Psoas muscle (tissue), 7 donors: ENCODE measurements at regions not wholly inside any gene's neighbourhood (a gene's known extent, or its start where the extent isn't known, plus 50 kb on each side); places are given as distances from the start of the nearest gene placed in this dataset.

Experiments used
- ATAC-seq, 4 donors: fragments of 200-7000 bp; cut with Tn5 transposase; one replicate each; pipeline ENCODE4 v1.9.1; 2020; ENCODE audit warnings: moderate library complexity in 3 of 4, mild to moderate bottlenecking in 2 of 4
- DNase-seq, 2 donors: peaks; one replicate each; pipeline ENCODE4 v3.0.0-alpha.2; 2020
- H3K27ac ChIP-seq: fragments of 200-600 bp; one replicate; pipeline ENCODE4 v1.8.0; 2022
- H3K27me3 ChIP-seq, 3 donors: fragments of 200-600 bp in 1 of 3; one replicate each; pipeline versions ENCODE4 v1.6.1 to v1.8.0; 2013 to 2022; ENCODE audit warnings: low read length in 2 of 3, mild to moderate bottlenecking in 2 of 3, moderate library complexity in 1 of 3; ENCODE audit not compliant: insufficient read depth in 3 of 3
- H3K36me3 ChIP-seq, 2 donors: fragments of 200-600 bp in 1 of 2; one replicate each; pipeline versions ENCODE4 v1.6.1 to v1.8.0; 2013 to 2022; ENCODE audit warnings: low read depth in 1 of 2, mild to moderate bottlenecking in 1 of 2, moderate library complexity in 1 of 2; ENCODE audit not compliant: insufficient read depth in 1 of 2
- H3K4me1 ChIP-seq: fragments of 200-600 bp; one replicate; pipeline ENCODE4 v1.8.0; 2022
- H3K4me3 ChIP-seq: fragments of 200-600 bp; one replicate; pipeline ENCODE4 v1.8.0; 2022; ENCODE audit warnings: mild to moderate bottlenecking
- H3K9me3 ChIP-seq: fragments of 200-600 bp; one replicate; pipeline ENCODE4 v1.8.0; 2022
- WGBS, 3 donors: extraction: QIAGEN DNeasy Blood & Tissue Kit; methylation state at CpG; one replicate each; pipeline versions ENCODE4 v1.1.6 to v1.1.7; 2013; 5-methylcytosine and 5-hydroxymethylcytosine counted together
- intact Hi-C, 2 donors: fragments of 100-400 bp; cut with DNase I; formaldehyde crosslinking; loops; one replicate each; pipeline versions ENCODE4 v1.11.0 to v1.14.2; 2022
- TF ChIP-seq, protein P1 (sequence below): fragments of 200-600 bp; IDR thresholded peaks from one replicate; pipeline ENCODE4 v1.8.0; 2022; ENCODE audit warnings: antibody characterized with exemption
- donor health status: healthy with polysubstance abuse.
- donor health status: DM: no; HTN: no; CAD: no; lungs with moderate emphysema.
- donor health status: Bipolar disorder and iron deficiency.
- donor health status: healthy.
- donor health status: DM: yes; HTN: yes; CAD: no.
- donor health status: DM: no; HTN: no; CAD: no.
- donor health status: DM: yes; HTN: yes; CAD: no.

DNA sequence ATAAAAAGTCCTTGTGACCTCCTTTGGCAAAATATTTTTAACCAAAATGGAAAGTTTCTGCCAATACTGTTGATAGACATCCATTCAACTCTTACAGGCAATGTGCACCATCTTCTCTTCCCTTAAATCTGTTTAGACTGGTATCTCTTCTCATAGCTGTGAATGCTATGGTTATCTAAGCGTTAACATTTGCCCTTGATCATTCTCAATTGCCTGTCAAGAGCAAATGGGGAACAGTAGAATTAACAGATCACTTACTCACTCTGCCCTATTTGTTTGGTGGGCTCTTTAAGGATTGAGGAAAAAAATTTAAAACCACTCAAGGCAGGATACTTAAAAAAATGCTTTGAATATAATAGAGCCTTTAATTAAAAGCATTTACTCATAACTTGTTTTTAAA is 808.4 kb downstream of the NXPH1 start:
- TF ChIP-seq, protein P1, sequence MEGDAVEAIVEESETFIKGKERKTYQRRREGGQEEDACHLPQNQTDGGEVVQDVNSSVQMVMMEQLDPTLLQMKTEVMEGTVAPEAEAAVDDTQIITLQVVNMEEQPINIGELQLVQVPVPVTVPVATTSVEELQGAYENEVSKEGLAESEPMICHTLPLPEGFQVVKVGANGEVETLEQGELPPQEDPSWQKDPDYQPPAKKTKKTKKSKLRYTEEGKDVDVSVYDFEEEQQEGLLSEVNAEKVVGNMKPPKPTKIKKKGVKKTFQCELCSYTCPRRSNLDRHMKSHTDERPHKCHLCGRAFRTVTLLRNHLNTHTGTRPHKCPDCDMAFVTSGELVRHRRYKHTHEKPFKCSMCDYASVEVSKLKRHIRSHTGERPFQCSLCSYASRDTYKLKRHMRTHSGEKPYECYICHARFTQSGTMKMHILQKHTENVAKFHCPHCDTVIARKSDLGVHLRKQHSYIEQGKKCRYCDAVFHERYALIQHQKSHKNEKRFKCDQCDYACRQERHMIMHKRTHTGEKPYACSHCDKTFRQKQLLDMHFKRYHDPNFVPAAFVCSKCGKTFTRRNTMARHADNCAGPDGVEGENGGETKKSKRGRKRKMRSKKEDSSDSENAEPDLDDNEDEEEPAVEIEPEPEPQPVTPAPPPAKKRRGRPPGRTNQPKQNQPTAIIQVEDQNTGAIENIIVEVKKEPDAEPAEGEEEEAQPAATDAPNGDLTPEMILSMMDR, result no peak
- Histone ChIP-seq H3K27ac (no peak overlapping the region), H3K4me3 (no peak overlapping the region), H3K36me3 (no peaks in the 10 kb centered on the region), H3K9me3 (no peaks in the 10 kb centered on the region), H3K27me3 (no peaks in the 10 kb centered on the region), H3K4me1 (no peaks in the 10 kb centered on the region)
- intact Hi-C loops, result no loop called here
- ATAC-seq (no peak), DNase-seq (no peak)
- 48 to 56% (median 53%) methylated on average over 1 of the region's 1 CpG for WGBS, 3 donors

DNA sequence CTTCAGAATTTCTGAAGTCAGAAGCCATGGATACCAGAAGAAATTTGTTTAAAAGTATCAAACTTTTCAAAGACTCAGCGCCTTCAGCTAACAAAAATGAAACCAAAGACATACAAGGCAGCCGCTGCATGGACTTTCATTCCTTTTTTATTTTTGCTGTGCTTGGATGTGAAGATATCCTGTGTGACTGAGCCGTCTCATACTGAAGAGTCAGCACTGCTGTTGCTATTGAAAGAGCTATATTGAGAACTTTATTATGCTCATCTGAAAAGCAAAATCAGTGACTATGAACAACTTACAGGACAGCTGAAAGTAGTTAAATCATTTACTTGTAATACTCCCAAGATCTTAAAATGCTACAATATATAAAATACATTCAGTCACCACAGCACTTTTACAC is 809.2 kb downstream of the NXPH1 start:
- WGBS, 3 donors, result 66 to 76% (median 75%) methylated on average over 3 of the region's 3 CpGs
- ATAC-seq, result no peak
- Histone ChIP-seq H3K36me3 (no peaks in the 10 kb centered on the region), H3K4me3 (no peak overlapping the region), H3K9me3 (no peaks in the 10 kb centered on the region), H3K4me1 (no peaks in the 10 kb centered on the region), H3K27me3 (no peaks in the 10 kb centered on the region), H3K27ac (no peak overlapping the region)
- intact Hi-C loops, result no loop called here
- DNase-seq, result no peak
- TF ChIP-seq, protein P1, result no peak

DNA sequence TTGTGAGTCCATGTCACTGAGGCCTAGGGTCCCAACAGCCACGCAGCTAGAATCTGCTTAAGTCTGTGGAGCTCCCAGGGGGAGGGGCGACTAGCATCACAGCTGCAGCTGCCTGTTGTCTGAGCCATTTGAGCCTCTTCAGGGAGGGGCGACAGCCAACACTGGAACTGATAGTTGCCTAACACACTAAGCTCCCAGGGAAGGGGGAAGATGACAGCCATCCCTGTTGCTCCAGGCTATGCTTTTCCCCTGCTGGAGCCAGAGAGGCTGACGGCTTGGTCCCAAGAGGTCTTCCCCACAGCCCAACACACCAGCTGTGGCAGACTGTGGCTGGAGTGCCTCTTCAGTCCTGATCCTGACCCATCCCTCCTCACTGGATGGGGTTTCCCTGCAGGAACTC is 817.5 kb downstream of the NXPH1 start:
- Histone ChIP-seq H3K36me3 (no peaks in the 10 kb centered on the region), H3K9me3 (no peaks in the 10 kb centered on the region), H3K27ac (no peak overlapping the region), H3K27me3 (no peaks in the 10 kb centered on the region), H3K4me1 (no peaks in the 10 kb centered on the region), H3K4me3 (no peak overlapping the region)
- DNase-seq, result no peak
- WGBS, 3 donors, result 14 to 25% (median 22%) methylated on average over 4 of the region's 4 CpGs
- TF ChIP-seq, protein P1, result no peak
- no peak for ATAC-seq
- intact Hi-C loops, result no loop called here

DNA sequence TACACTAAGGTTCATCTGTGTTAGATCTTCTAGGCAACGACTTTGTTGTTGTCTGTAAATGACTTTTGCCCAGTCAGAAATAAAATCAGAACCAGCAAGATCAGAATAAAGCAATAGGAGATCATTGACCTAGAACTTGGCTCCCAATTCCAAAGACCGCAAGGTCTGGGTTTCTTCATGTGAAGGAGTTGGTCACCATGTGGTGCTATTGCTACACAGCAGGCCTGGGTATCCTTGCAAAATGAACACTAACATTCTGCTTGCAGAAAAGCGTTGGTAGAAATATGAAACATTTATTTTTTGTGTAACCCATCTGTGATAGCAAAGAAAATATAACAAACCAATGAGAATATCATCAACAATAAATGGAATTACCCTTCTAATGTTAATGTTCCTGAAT is 831.0 kb downstream of the NXPH1 start:
- 72 to 78% (median 72%) methylated on average over 3 of the region's 3 CpGs for WGBS, 3 donors
- H3K9me3 ChIP-seq, result peaks cover 3% of the 10 kb centered on the region

DNA sequence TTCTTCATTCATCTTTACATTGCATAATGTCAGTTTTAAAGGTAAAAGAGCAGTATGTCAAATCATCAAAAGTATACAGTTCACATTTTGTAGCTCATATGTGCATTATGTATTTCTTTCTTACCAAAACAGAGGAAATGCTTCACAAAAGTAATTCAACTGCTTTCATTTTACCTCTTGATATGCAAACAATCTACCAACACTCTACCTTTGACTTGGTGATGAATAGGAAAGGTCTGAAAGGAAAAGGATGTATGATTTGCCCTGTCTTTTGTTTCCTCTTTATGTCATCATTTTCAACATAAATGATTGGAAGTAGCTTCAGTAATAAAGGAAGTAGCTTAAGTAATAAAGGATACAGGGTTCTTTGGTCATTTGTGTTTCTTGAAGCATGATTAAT is 846.7 kb downstream of the NXPH1 start:
- intact Hi-C loops, result no loop called here
- Histone ChIP-seq H3K27ac (no peak overlapping the region), H3K4me3 (no peak overlapping the region), H3K9me3 (no peaks in the 10 kb centered on the region), H3K4me1 (no peaks in the 10 kb centered on the region), H3K36me3 (no peaks in the 10 kb centered on the region), H3K27me3 (no peaks in the 10 kb centered on the region)
- no peak for DNase-seq
- TF ChIP-seq, protein P1, result no peak
- ATAC-seq, result no peak

More for the DNA sequence above, 831.0 kb downstream of the NXPH1 start:
- DNase-seq (no peak), ATAC-seq (no peak)
- TF ChIP-seq, protein P1, result no peak
- no peaks in the 10 kb centered on the region for H3K27me3 ChIP-seq
- no peak overlapping the region for H3K27ac ChIP-seq
- intact Hi-C loops, result no loop called here
- H3K36me3 ChIP-seq, result no peaks in the 10 kb centered on the region
- H3K4me1 ChIP-seq, result no peaks in the 10 kb centered on the region
- no peak overlapping the region for H3K4me3 ChIP-seq
